ENCODE measurements at regions not wholly inside any gene's neighbourhood (a gene's known extent, or its start where the extent isn't known, plus 50 kb on each side); places are given as distances from the start of the nearest gene placed in this dataset.

DNA sequence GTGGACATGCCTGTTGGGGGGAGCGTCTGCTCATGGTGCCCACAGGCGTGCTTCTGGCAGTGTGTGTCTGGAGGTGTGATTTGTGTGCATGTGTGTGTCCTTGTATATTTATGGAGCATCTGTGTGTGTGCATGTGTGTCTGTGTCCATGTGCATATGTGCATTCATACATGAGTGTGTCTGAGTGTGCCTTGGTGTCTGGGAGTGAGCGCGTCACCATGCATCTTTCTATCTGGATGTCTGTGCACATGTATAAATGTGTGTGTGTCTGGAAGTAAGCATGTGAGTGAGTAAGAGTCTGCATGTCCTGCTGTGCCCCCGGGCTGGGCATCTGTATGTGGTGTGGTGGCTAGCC, 58.1 kb upstream of the PRR23E start:
- H3K9me3 ChIP-seq = no peaks in the 10 kb centered on the region
- no peak overlapping the region for H3K4me3 ChIP-seq
- H3K27me3 ChIP-seq = peaks cover 11 to 59% of the 10 kb centered on the region in 2 donors
- H3K36me3 ChIP-seq = no peaks in the 10 kb centered on the region
- no peak for ATAC-seq
- DNase-seq = no peak
- intact Hi-C loops (cut with DNase I) = no loop called here
- no peak for TF ChIP-seq CTCF (IDR thresholded peaks at IDR 0.05)
- no peak overlapping the region for H3K27ac ChIP-seq
- H3K4me1 ChIP-seq = peaks cover 0 to 9% of the 10 kb centered on the region in 2 donors

GRCh38 chr3:127135241-127136023, 57.5 kb upstream of the PRR23E start:
- H3K27me3 ChIP-seq = peaks cover 11 to 59% of the 10 kb centered on the region in 2 donors
- no peaks in the 10 kb centered on the region for H3K36me3 ChIP-seq
- H3K4me3 ChIP-seq = no peak overlapping the region
- no peak overlapping the region for H3K27ac ChIP-seq
- TF ChIP-seq CTCF (IDR thresholded peaks at IDR 0.05) = no peak
- intact Hi-C loops (cut with DNase I) = no loop called here
- ATAC-seq (peak; percentile 35), DNase-seq (peak in 1 of 4 donors; percentile 5)
- H3K4me1 ChIP-seq = peaks cover 0 to 9% of the 10 kb centered on the region in 2 donors
- H3K9me3 ChIP-seq = no peaks in the 10 kb centered on the region

DNA sequence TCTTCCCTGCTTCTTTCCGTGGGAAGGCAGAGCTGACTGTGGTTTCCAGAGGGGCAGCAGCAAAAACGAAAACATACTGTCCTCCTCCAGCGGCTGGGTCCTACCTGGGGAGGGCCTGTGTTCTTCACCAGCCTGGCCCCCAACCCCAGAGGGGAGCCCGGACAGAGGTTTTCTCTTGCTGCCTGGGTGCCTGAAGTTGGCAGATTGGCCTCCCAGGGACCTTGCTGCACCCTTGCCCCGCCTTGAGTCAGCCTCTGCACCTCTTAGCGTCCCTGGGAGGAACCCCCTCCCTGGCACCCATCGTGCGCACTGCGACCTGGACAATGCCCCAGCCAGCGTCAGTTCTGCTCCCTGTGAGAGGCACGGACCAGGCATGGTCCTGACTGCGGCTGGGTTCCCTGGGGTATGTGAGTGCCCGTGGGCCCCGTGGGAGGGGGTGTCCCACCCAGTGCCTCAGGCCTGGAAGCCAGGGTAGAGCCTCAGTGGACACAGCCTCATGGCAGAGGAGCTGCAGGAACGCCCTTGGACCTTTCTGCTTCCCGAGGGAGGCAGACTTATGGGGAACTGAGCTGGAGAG, 56.8 kb upstream of the PRR23E start:
- Histone ChIP-seq H3K4me3 (no peak overlapping the region), H3K9me3 (no peaks in the 10 kb centered on the region), H3K27me3 (peaks cover 11 to 59% of the 10 kb centered on the region in 2 donors), H3K36me3 (no peaks in the 10 kb centered on the region), H3K4me1 (peaks cover 0 to 9% of the 10 kb centered on the region in 2 donors), H3K27ac (no peak overlapping the region)
- intact Hi-C loops (cut with DNase I) = no loop called here
- DNase-seq = no peak
- ATAC-seq = no peak
- no peak for TF ChIP-seq CTCF (IDR thresholded peaks at IDR 0.05)

GRCh38 chr3:127136706-127137105, 56.2 kb upstream of the PRR23E start:
- no peak overlapping the region for H3K27ac ChIP-seq
- ATAC-seq (no peak), DNase-seq (no peak)
- intact Hi-C loops (cut with DNase I) = no loop called here
- H3K27me3 ChIP-seq = peaks cover 11 to 59% of the 10 kb centered on the region in 2 donors
- H3K9me3 ChIP-seq = no peaks in the 10 kb centered on the region
- peaks cover 0 to 9% of the 10 kb centered on the region in 2 donors for H3K4me1 ChIP-seq
- H3K36me3 ChIP-seq = no peaks in the 10 kb centered on the region
- no peak for TF ChIP-seq CTCF (IDR thresholded peaks at IDR 0.05)
- H3K4me3 ChIP-seq = no peak overlapping the region

GRCh38 chr3:127137113-127137512, 55.8 kb upstream of the PRR23E start:
- ATAC-seq (no peak), DNase-seq (no peak)
- no peaks in the 10 kb centered on the region for H3K9me3 ChIP-seq
- TF ChIP-seq CTCF (IDR thresholded peaks at IDR 0.05) = no peak
- H3K27ac ChIP-seq = no peak overlapping the region
- peaks cover 11 to 57% of the 10 kb centered on the region in 2 donors for H3K27me3 ChIP-seq
- no peak overlapping the region for H3K4me3 ChIP-seq
- no peaks in the 10 kb centered on the region for H3K36me3 ChIP-seq
- peaks cover 0 to 10% of the 10 kb centered on the region in 2 donors for H3K4me1 ChIP-seq
- intact Hi-C loops (cut with DNase I) = no loop called here

Measured in left lung (tissue), 4 donors.